GM19438 (cell line): ENCODE measurements at regions not wholly inside any gene's neighbourhood (a gene's known extent, or its start where the extent isn't known, plus 50 kb on each side); places are given as distances from the start of the nearest gene placed in this dataset.

Source experiments
- ATAC-seq: cut with Tn5 transposase; IDR thresholded peaks from one replicate; pipeline ENCODE4 v1.9.1; 2021; ENCODE audit warnings: low read depth; ENCODE audit not compliant: unreplicated experiment

- no peak for ATAC-seq
Measured at GRCh38 chr12:13843841-13844240, 137.6 kb downstream of the GRIN2B start.

GRCh38 chr12:13841358-13841757, 140.0 kb downstream of the GRIN2B start:
- ATAC-seq: no peak

GRCh38 chr12:13839365-13840336, 141.8 kb downstream of the GRIN2B start:
- ATAC-seq: no peak

GRCh38 chr12:13836099-13836498, 145.3 kb downstream of the GRIN2B start:
- ATAC-seq: no peak

- no peak for ATAC-seq
Measured at GRCh38 chr12:13835652-13836051, 145.8 kb downstream of the GRIN2B start.

- ATAC-seq: no peak
Measured at GRCh38 chr12:13834241-13834640, 147.2 kb downstream of the GRIN2B start.

- ATAC-seq: no peak
Measured at GRCh38 chr12:13817131-13817530, 164.3 kb downstream of the GRIN2B start.

GRCh38 chr12:13816394-13816793, 165.0 kb downstream of the GRIN2B start:
- ATAC-seq: no peak

- ATAC-seq: no peak
Measured at GRCh38 chr12:13812168-13812567, 169.2 kb downstream of the GRIN2B start.

GRCh38 chr12:13811061-13811460, 170.3 kb downstream of the GRIN2B start:
- ATAC-seq: no peak

GRCh38 chr12:13805041-13805440, 176.4 kb downstream of the GRIN2B start:
- ATAC-seq: no peak

GRCh38 chr12:13801543-13801942, 179.9 kb downstream of the GRIN2B start:
- ATAC-seq: no peak

GRCh38 chr12:13799574-13799973, 181.8 kb downstream of the GRIN2B start:
- ATAC-seq: no peak

- no peak for ATAC-seq
Measured at GRCh38 chr12:13798162-13798561, 183.2 kb downstream of the GRIN2B start.

- no peak for ATAC-seq
Measured at GRCh38 chr12:13794706-13795105, 186.7 kb downstream of the GRIN2B start.

- no peak for ATAC-seq
Measured at GRCh38 chr12:13790317-13790716, 191.1 kb downstream of the GRIN2B start.

GRCh38 chr12:13788626-13789025, 192.8 kb downstream of the GRIN2B start:
- ATAC-seq: no peak

GRCh38 chr12:13786646-13787045, 194.8 kb downstream of the GRIN2B start:
- no peak for ATAC-seq

- ATAC-seq: no peak
Measured at GRCh38 chr12:13784504-13784903, 196.9 kb downstream of the GRIN2B start.

- no peak for ATAC-seq
Measured at GRCh38 chr12:13780453-13780852, 200.9 kb downstream of the GRIN2B start.

GRCh38 chr12:13777374-13777773, 204.0 kb downstream of the GRIN2B start:
- ATAC-seq: no peak

- no peak for ATAC-seq
Measured at GRCh38 chr12:13772264-13772663, 209.1 kb downstream of the GRIN2B start.
